ENCODE measurements at regions not wholly inside any gene's neighbourhood (a gene's known extent, or its start where the extent isn't known, plus 50 kb on each side); places are given as distances from the start of the nearest gene placed in this dataset.

GRCh38 chr15:37788767-37789396, 145.6 kb upstream of the TMCO5A start:
- TF ChIP-seq CTCF (IDR thresholded peaks at IDR 0.05; ENCODE audit: low read length) = no peak
- no peak for TF ChIP-seq EZH2 (IDR thresholded peaks at IDR 0.05; ENCODE audit: borderline replicate concordance, low read length)
